ENCODE measurements at regions not wholly inside any gene's neighbourhood (a gene's known extent, or its start where the extent isn't known, plus 50 kb on each side); places are given as distances from the start of the nearest gene placed in this dataset.

- DNase-seq (ENCODE audit: low spot score in 2 of 2) = no peak
Measured at GRCh38 chr1:5287178-5288150, 633.1 kb downstream of the AJAP1 start.

GRCh38 chr1:5286244-5286643, 631.8 kb downstream of the AJAP1 start:
- DNase-seq (ENCODE audit: low spot score in 2 of 2) (no peak), FAIRE-seq (no peak)

More at GRCh38 chr1:5287178-5288150, 633.1 kb downstream of the AJAP1 start:
- no peak for FAIRE-seq

- FAIRE-seq (no peak), DNase-seq (ENCODE audit: low spot score in 2 of 2) (no peak)
Measured at GRCh38 chr1:5274527-5274926, 620.1 kb downstream of the AJAP1 start.

- FAIRE-seq (no peak), DNase-seq (ENCODE audit: low spot score in 2 of 2) (peak in 1 of 2 donors; percentile 41)
Measured at GRCh38 chr1:5273280-5274003, 619.0 kb downstream of the AJAP1 start.

GRCh38 chr1:5272325-5272724, 617.9 kb downstream of the AJAP1 start:
- DNase-seq (ENCODE audit: low spot score in 2 of 2) (no peak), FAIRE-seq (no peak)

- DNase-seq (ENCODE audit: low spot score in 2 of 2) (no peak), FAIRE-seq (no peak)
Measured at GRCh38 chr1:5271264-5271663, 616.9 kb downstream of the AJAP1 start.

- FAIRE-seq = no peak
- DNase-seq (ENCODE audit: low spot score in 2 of 2) = no peak
Measured at GRCh38 chr1:5269901-5270300, 615.5 kb downstream of the AJAP1 start.

- FAIRE-seq (no peak), DNase-seq (ENCODE audit: low spot score in 2 of 2) (no peak)
Measured at GRCh38 chr1:5267603-5268235, 613.3 kb downstream of the AJAP1 start.

GRCh38 chr1:5265438-5266075, 611.1 kb downstream of the AJAP1 start:
- DNase-seq (ENCODE audit: low spot score in 2 of 2) = no peak
- FAIRE-seq = no peak

- FAIRE-seq (no peak), DNase-seq (ENCODE audit: low spot score in 2 of 2) (no peak)
Measured at GRCh38 chr1:5264476-5264875, 610.1 kb downstream of the AJAP1 start.

GRCh38 chr1:5256793-5257192, 602.4 kb downstream of the AJAP1 start:
- FAIRE-seq (no peak), DNase-seq (ENCODE audit: low spot score in 2 of 2) (no peak)

GRCh38 chr1:5254975-5255374, 600.6 kb downstream of the AJAP1 start:
- FAIRE-seq (no peak), DNase-seq (ENCODE audit: low spot score in 2 of 2) (no peak)

GRCh38 chr1:5254131-5254725, 599.8 kb downstream of the AJAP1 start:
- DNase-seq (ENCODE audit: low spot score in 2 of 2) (no peak), FAIRE-seq (no peak)

- FAIRE-seq (no peak), DNase-seq (ENCODE audit: low spot score in 2 of 2) (no peak)
Measured at GRCh38 chr1:5253036-5253435, 598.6 kb downstream of the AJAP1 start.

- no peak for FAIRE-seq
- no peak for DNase-seq (ENCODE audit: low spot score in 2 of 2)
Measured at GRCh38 chr1:5250336-5250735, 595.9 kb downstream of the AJAP1 start.

GRCh38 chr1:5245348-5245747, 590.9 kb downstream of the AJAP1 start:
- FAIRE-seq = no peak
- DNase-seq (ENCODE audit: low spot score in 2 of 2) = no peak

GRCh38 chr1:5244631-5245285, 590.3 kb downstream of the AJAP1 start:
- DNase-seq (ENCODE audit: low spot score in 2 of 2) = no peak
- FAIRE-seq = no peak

GRCh38 chr1:5242850-5243249, 588.4 kb downstream of the AJAP1 start:
- no peak for FAIRE-seq
- no peak for DNase-seq (ENCODE audit: low spot score in 2 of 2)

- DNase-seq (ENCODE audit: low spot score in 2 of 2) (no peak), FAIRE-seq (no peak)
Measured at GRCh38 chr1:5239911-5240310, 585.5 kb downstream of the AJAP1 start.
